OCI-LY7 (cell line): ENCODE measurements at regions not wholly inside any gene's neighbourhood (a gene's known extent, or its start where the extent isn't known, plus 50 kb on each side); places are given as distances from the start of the nearest gene placed in this dataset.

Source experiments
- BruUV-seq: library from RNA; stranded (reverse); fragments of 400-500 nt; replicated peaks from 2 replicates; lab custom pipeline; 2021; lab: Mats Ljungman, UMichigan
- CTCF ChIA-PET: fragments of 300-600 bp; sonication (Branson Sonifier 250); formaldehyde crosslinking; loops from one replicate; lab custom pipeline; 2022; ENCODE audit warnings: antibody characterized with exemption; ENCODE audit not compliant: unreplicated experiment; lab: Charles Lee
- POLR2A ChIA-PET: fragments of 300-600 bp; sonication (Branson Sonifier 250); formaldehyde crosslinking; loops from one replicate; lab custom pipeline; 2022; ENCODE audit warnings: antibody characterized with exemption; lab: Charles Lee
- DNase-seq: peaks from one replicate; pipeline ENCODE4 v3.0.0-alpha.2; 2015; ENCODE audit warnings: low spot score
- H2AFZ ChIP-seq: fragments of 200-600 bp; sonication (generic), shearing (Covaris generic); 2 replicates; pipeline ENCODE4 v1.6.1; 2014; ENCODE audit warnings: mild to moderate bottlenecking, antibody characterized with exemption, low read length, moderate library complexity
- H3K27ac ChIP-seq: fragments of 200-600 bp; sonication (generic); 2 replicates; pipeline ENCODE4 v1.5.1; 2014; ENCODE audit warnings: mixed run types, low read depth, mild to moderate bottlenecking, moderate library complexity, low read length, inconsistent platforms; ENCODE audit not compliant: poor library complexity, severe bottlenecking
- H3K36me3 ChIP-seq: fragments of 200-600 bp; sonication (generic); 2 replicates; pipeline ENCODE4 v1.6.1; 2014; ENCODE audit warnings: mild to moderate bottlenecking, antibody characterized with exemption, low read length, moderate library complexity, mixed read lengths; ENCODE audit not compliant: insufficient read depth
- H3K4me1 ChIP-seq: fragments of 200-600 bp; sonication (generic); 2 replicates; pipeline ENCODE4 v1.5.1; 2014; ENCODE audit warnings: mild to moderate bottlenecking, low read length; ENCODE audit not compliant: insufficient read depth, poor library complexity, severe bottlenecking
- H3K4me2 ChIP-seq: fragments of 200-600 bp; sonication (generic); 2 replicates; pipeline ENCODE4 v1.6.1; 2014; ENCODE audit warnings: mild to moderate bottlenecking, low read length
- H3K4me3 ChIP-seq: fragments of 200-600 bp; sonication (generic); 2 replicates; pipeline ENCODE4 v1.5.1; 2014; ENCODE audit warnings: mild to moderate bottlenecking, low read depth, low read length; ENCODE audit not compliant: poor library complexity, severe bottlenecking
- H3K79me2 ChIP-seq: fragments of 200-600 bp; sonication (generic); 2 replicates; pipeline ENCODE4 v1.6.1; 2016; ENCODE audit warnings: low read depth, mild to moderate bottlenecking, low read length, moderate library complexity, mixed read lengths; ENCODE audit not compliant: insufficient read depth
- H3K9me2 ChIP-seq: fragments of 200-600 bp; sonication (generic); 2 replicates; pipeline ENCODE4 v1.6.1; 2016; ENCODE audit warnings: mild to moderate bottlenecking, low read length, mixed read lengths; ENCODE audit not compliant: insufficient read depth
- H3K9me3 ChIP-seq: fragments of 200-600 bp; sonication (generic); 2 replicates; pipeline ENCODE4 v1.6.1; 2014; ENCODE audit warnings: mild to moderate bottlenecking, mixed run types, low read length, mixed read lengths
- H4K20me1 ChIP-seq: fragments of 200-600 bp; sonication (generic); 2 replicates; pipeline ENCODE4 v1.6.1; 2014; ENCODE audit warnings: mild to moderate bottlenecking, antibody characterized with exemption, low read length, moderate library complexity, mixed read lengths; ENCODE audit not compliant: insufficient read depth
- CTCF ChIP-seq: fragments of 200-600 bp; sonication (generic); conservative IDR thresholded peaks from 2 replicates; pipeline ENCODE4 v1.5.1; 2014; ENCODE audit warnings: mild to moderate bottlenecking, antibody characterized with exemption, low read length, moderate library complexity, mixed read lengths
- EZH2phosphoT487 ChIP-seq: fragments of 200-600 bp; sonication (generic); IDR thresholded peaks from 2 replicates; pipeline ENCODE4 v1.6.1; 2018; ENCODE audit warnings: low read depth, borderline replicate concordance, mild to moderate bottlenecking, mixed run types, antibody characterized with exemption, low read length, moderate library complexity, mixed read lengths
- intact Hi-C: fragments of 100-400 bp; cut with micrococcal nuclease; formaldehyde crosslinking; loops from one replicate; pipeline ENCODE4 v1.10.0; 2022; ENCODE audit not compliant: unreplicated experiment

- peaks cover 7% of the 10 kb centered on the region for H3K4me1 ChIP-seq
- H3K36me3 ChIP-seq = no peaks in the 10 kb centered on the region
- no peak for TF ChIP-seq EZH2phosphoT487
- TF ChIP-seq CTCF = no peak
- ChIA-PET CTCF (interaction anchor here (0.7 kb wide), 1 partner anchor 89 kb away, joined by 4 read pairs; no protein-coding TSS in a partner anchor), POLR2A (interaction anchor here (0.6 to 1.5 kb wide), 10 partner anchors 10 to 88 kb away, joined by 3 to 12 read pairs (median 4); no protein-coding TSS in a partner anchor)
- peaks cover 9% of the 10 kb centered on the region; the same call in 1 of the 2 replicates for H4K20me1 ChIP-seq
- no peaks in the 10 kb centered on the region for H3K9me2 ChIP-seq
- DNase-seq = no peak
- H3K4me3 ChIP-seq = peak overlapping the region; percentile 70
- no peaks in the 10 kb centered on the region for H3K9me3 ChIP-seq
- peak overlapping the region; percentile 85 for H3K4me2 ChIP-seq
- intact Hi-C loops = loop anchor here (2.0 to 5.0 kb wide), 3 partner anchors 49 to 635 kb away; partner anchors contain the start of gene TNKS2
- no peak overlapping the region for H3K27ac ChIP-seq
- no TSS peak for BruUV-seq
- H3K79me2 ChIP-seq = peaks cover 5% of the 10 kb centered on the region; the same call in 1 of the 2 replicates
- H2AFZ ChIP-seq = peak overlapping the region; percentile 80
Measured at GRCh38 chr10:91162050-91162494, 58.4 kb upstream of the PCGF5 start.

GRCh38 chr10:91162495-91163268, 57.8 kb upstream of the PCGF5 start:
- peak overlapping the region; percentile 85 for H3K4me2 ChIP-seq
- H3K79me2 ChIP-seq = peaks cover 5% of the 10 kb centered on the region; the same call in 1 of the 2 replicates
- intact Hi-C loops = loop anchor here (1.0 to 5.0 kb wide), 4 partner anchors 48 to 635 kb away; partner anchors contain the start of genes PCGF5 and TNKS2
- H3K4me1 ChIP-seq = peaks cover 7% of the 10 kb centered on the region
- H3K9me2 ChIP-seq = no peaks in the 10 kb centered on the region
- no TSS peak for BruUV-seq
- TF ChIP-seq EZH2phosphoT487 (no peak), CTCF (no peak)
- ChIA-PET POLR2A (interaction anchor here (0.6 to 1.5 kb wide), 10 partner anchors 8 to 88 kb away, joined by 3 to 12 read pairs (median 4); no protein-coding TSS in a partner anchor), CTCF (interaction anchor here (0.7 kb wide), 1 partner anchor 88 kb away, joined by 4 read pairs; no protein-coding TSS in a partner anchor)
- peak overlapping the region; percentile 54 for H3K27ac ChIP-seq
- H2AFZ ChIP-seq = peak overlapping the region; percentile 90
- H3K9me3 ChIP-seq = no peaks in the 10 kb centered on the region
- peak overlapping the region; percentile 82 for H3K4me3 ChIP-seq
- peak; percentile 42 for DNase-seq
- no peaks in the 10 kb centered on the region for H3K36me3 ChIP-seq
- H4K20me1 ChIP-seq = peaks cover 9% of the 10 kb centered on the region; the same call in 1 of the 2 replicates
